VCaP (cell line): ENCODE measurements at regions not wholly inside any gene's neighbourhood (a gene's known extent, or its start where the extent isn't known, plus 50 kb on each side); places are given as distances from the start of the nearest gene placed in this dataset.

ENCODE experiments used
- H3K27ac ChIP-seq: fragments of 450-650 bp; 2 replicates; pipeline ENCODE4 v1.5.1; 2017
- TF ChIP-seq, protein P1 (sequence below): fragments of 450-650 bp; conservative IDR thresholded peaks from 2 replicates; pipeline ENCODE4 v1.5.1; 2017; ENCODE audit warnings: mild to moderate bottlenecking, moderate library complexity

DNA sequence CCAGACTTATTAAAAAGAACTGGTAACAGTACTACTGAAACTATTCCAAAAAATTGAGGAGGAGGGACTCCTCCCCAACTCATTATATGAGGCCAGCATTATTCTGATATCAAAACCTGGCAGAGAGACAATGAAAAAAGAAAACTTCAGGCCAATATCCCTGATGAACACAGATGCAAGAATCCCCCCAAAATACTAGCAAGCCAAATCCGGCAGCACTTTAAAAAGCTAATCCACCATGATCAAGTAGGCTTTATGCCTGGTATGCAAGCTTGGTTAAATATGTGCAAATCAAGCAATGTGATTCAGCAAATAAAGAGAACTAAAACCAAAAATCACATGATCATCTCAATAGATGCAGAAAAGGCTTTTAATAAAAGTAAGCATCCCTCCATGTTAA lies 2271.0 kb upstream of the C9orf72 start:
- TF ChIP-seq, protein P1, sequence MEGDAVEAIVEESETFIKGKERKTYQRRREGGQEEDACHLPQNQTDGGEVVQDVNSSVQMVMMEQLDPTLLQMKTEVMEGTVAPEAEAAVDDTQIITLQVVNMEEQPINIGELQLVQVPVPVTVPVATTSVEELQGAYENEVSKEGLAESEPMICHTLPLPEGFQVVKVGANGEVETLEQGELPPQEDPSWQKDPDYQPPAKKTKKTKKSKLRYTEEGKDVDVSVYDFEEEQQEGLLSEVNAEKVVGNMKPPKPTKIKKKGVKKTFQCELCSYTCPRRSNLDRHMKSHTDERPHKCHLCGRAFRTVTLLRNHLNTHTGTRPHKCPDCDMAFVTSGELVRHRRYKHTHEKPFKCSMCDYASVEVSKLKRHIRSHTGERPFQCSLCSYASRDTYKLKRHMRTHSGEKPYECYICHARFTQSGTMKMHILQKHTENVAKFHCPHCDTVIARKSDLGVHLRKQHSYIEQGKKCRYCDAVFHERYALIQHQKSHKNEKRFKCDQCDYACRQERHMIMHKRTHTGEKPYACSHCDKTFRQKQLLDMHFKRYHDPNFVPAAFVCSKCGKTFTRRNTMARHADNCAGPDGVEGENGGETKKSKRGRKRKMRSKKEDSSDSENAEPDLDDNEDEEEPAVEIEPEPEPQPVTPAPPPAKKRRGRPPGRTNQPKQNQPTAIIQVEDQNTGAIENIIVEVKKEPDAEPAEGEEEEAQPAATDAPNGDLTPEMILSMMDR = no peak

DNA sequence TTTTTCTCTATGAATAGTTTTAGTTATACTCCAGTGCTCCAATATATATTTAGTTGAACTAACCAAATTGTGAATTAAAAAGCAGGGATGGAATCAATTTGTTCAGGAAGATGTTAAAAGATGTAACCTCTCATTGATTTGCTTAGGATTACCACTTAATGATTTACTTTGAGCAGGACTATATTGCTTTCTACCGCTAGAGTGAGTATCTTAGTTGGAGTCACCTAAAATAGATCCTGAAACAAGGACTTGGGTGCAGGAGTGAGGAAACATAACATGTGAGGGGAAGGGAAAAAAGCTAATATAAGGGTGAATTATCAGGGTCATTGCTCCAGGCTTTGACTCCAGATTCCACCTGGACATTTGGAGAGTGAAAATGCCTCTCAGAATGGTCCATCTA lies 2277.4 kb upstream of the C9orf72 start:
- H3K27ac ChIP-seq = no peak overlapping the region
- TF ChIP-seq, protein P1 = peak; percentile 67

More for the DNA sequence above, 2271.0 kb upstream of the C9orf72 start:
- H3K27ac ChIP-seq = no peak overlapping the region

DNA sequence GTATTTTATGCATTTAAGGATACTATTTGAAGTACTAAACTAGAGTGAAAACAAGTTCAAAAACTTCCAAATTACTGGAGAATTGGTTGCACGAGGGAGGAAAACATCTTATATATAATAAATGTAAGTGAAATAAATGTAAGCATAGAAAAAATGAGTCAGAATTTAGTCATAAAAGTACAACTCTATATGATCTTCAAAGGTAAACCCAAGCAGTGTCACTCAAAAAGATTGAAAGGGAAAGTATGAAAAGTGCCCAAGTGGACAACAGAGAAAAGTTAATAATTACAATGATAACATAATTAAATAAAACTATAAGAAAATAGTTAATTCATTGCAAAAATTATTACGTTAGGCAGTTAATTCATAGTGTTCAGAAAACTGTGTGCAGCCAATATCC lies 2288.5 kb upstream of the C9orf72 start:
- H3K27ac ChIP-seq = no peak overlapping the region
- TF ChIP-seq, protein P1 = no peak

DNA sequence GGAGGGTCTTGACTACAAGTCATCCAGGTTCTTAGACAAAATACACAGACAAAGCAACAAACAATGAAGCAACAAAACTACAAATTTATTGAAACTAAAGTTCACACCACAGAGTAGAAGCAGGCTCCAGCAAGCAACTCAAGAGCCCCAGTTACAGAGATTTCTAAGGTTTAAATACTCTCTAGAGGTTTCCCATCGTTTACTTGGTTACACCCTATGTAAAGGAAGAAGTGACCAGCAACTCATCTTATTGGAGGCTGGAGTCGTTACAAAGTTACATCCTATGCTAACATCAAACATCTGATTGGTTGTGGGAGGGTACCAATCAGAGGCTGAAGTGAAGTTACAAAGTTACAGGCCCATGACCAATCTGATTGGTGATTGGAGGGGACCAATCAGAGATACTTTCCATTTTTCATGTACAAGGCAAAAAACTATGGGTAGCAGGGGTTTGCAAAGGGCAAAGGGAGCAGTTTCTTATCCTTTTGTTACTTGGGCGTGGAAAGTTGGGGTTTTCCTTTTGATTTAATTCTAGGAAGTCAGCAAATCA lies 2292.6 kb upstream of the C9orf72 start:
- no peak overlapping the region for H3K27ac ChIP-seq
- TF ChIP-seq, protein P1 = no peak

DNA sequence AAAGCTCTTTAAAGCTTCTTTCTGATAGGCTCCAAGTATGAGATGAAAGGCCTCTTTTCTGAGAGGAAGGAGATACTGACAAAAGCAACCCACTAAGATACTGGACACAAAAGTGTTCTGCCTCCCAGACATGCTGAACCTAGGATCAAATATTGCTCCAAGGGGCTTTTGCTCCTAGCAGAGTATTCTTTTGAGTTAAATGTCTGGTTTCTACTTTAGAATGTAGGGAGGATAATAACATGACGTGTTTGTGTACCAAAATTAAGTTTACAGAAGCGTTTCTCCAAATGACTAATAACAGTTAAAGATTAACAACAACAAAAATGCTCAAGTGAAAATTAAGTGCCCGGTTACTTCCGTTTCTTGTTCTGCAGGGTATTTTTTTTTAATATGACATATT lies 2293.3 kb upstream of the C9orf72 start:
- TF ChIP-seq, protein P1 = no peak
- no peak overlapping the region for H3K27ac ChIP-seq

DNA sequence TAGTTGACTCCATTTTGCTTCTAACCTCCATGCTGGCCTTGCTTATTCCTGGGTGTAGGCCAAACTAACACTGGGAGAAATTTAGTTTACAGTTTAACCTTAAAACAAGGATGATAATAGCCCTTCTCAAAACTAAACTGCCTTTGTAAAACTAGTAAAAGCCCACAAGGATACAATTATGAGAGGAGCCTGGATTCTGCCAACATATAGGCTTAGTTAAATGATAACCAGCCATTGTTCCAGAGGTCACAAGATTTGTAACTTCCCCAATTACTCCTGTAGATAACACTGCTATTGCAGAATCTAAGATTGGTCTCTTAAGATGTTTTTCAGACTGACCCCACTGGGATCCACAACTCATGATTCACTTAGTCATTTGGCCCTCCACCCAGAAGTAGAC lies 2300.3 kb upstream of the C9orf72 start:
- TF ChIP-seq, protein P1 = no peak
- no peak overlapping the region for H3K27ac ChIP-seq

DNA sequence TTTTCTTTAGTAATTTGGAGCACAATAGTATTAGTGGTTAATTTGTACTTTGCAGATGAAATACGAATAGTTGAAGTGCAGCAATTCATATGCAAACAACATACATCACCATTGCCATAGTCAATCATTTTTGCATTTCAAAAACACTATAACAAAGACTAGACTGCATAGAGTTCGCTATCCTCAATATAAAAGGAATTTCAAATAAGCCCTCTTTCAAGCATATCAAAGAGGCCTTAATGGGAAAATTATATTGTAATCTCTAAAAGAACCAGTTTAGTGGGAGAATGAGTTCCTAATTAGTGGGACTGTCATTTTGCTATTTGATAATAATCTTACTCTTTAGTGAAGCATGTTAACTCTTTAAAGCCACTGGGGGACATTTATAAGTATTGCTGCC lies 2302.3 kb upstream of the C9orf72 start:
- H3K27ac ChIP-seq = no peak overlapping the region

More for the DNA sequence above, 2302.3 kb upstream of the C9orf72 start:
- TF ChIP-seq, protein P1 = no peak
